GM19455 (cell line): ENCODE measurements at regions not wholly inside any gene's neighbourhood (a gene's known extent, or its start where the extent isn't known, plus 50 kb on each side); places are given as distances from the start of the nearest gene placed in this dataset.

Source experiments
- ATAC-seq: cut with Tn5 transposase; IDR thresholded peaks from one replicate; pipeline ENCODE4 v1.9.1; 2021; ENCODE audit not compliant: unreplicated experiment

GRCh38 chrX:16222151-16222550, 54.9 kb downstream of the MAGEB17 start:
- ATAC-seq = no peak

DNA sequence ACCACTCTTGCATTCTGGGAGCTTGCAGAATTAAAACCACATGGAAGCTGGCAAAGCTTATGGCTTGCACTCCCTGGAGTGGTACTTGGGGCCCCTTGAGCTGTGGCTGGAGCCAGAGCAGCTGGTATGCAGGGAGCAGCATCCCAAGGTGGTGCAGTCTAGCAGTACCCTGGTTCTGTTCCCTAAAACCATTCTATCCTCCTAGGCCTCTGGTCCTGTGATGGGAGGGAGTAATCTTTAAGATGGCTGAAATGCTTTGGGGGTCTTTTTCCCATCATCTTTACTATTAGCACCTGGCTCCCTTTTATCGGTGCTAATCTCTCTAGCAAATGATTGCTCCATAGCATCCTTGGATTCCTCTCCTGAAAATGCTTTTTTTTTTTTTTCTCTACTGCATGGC, 56.1 kb downstream of the MAGEB17 start:
- no peak for ATAC-seq

DNA sequence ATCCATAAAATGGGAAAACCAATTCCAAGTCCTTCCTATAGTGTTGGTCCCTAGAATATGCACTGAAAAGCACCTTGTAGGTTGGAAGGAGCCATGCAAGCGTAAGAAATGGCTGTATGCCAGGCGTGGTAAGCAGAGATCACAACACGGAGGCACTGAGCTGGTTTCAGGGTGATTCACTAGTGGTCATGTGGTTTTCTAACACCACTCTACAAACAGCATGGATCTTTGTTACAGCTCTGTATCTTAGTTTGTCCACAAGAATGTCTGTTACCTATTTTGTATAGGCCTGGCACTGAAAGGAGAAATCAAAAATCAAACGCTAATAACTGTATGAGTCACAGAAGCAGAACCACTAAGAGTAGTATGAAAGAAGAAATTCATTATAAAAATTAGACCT, 71.9 kb downstream of the MAGEB17 start:
- no peak for ATAC-seq

GRCh38 chrX:16240231-16240905, 73.1 kb downstream of the MAGEB17 start:
- no peak for ATAC-seq

GRCh38 chrX:16240968-16241367, 73.7 kb downstream of the MAGEB17 start:
- ATAC-seq = no peak

- ATAC-seq = no peak
Observed at GRCh38 chrX:16250296-16250695, 83.0 kb downstream of the MAGEB17 start.

DNA sequence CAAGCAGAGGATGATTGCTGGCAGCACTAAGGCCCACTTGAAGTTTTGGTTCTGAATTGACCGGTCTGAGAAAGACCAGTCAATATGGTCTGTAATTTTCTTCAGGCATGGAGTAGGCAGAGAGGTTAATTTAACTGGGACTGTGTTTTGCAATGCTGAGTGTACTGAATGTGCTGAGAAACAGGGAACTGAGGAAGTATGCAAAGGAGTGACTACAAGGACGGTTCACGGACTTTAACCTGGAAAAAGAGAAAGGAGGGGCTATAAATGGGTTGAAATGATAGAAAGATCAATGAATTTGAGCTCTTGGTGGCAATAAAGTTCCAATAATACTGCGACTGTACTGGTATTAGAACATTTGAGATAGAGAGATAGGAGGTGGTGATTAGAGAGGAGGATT, 84.5 kb downstream of the MAGEB17 start:
- ATAC-seq = no peak

DNA sequence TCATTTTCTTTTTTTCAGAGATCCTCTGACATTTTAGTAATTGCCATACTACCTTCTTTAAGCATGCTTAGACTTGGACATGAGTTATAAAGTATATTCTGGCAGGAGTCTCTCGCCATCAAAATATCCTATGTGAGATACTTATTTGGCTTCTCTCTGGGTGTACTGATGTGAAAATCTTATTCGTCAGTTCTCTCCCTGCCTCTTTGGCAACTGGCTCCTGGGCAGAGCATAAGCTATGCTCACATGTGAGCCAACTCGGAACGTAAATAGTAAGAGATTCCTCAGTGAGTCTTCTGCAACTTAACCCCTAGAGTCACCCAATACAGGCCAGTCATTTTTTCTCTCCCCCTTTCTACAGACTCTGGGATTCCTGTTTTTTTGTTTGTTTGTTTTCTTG, 91.6 kb downstream of the MAGEB17 start:
- no peak for ATAC-seq

- ATAC-seq = no peak
Observed at GRCh38 chrX:16267431-16267830, 100.2 kb downstream of the MAGEB17 start.

- no peak for ATAC-seq
Observed at GRCh38 chrX:16268206-16268605, 100.9 kb downstream of the MAGEB17 start.

DNA sequence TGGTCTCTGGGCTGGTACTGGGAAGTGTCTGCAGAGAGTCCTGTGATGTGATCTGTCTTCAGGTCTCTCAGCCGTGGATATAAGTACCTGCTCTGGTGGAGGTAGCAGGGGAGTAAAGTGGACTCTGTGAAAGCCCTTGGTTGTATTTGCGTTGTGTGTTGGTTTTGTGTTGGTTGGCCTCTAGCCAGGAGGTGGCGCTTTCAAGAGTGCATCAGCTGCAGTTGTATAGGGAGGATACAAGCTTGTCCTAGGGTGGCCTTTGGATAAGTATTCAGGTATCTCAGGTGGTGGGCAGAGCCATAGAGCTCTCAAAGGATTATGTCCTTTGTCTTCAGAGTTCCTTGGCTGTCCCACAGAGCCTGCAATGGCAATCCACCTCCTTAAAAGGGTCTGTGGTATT, 111.6 kb downstream of the MAGEB17 start:
- ATAC-seq = no peak

- no peak for ATAC-seq
Observed at GRCh38 chrX:16282209-16282608, 114.9 kb downstream of the MAGEB17 start.

DNA sequence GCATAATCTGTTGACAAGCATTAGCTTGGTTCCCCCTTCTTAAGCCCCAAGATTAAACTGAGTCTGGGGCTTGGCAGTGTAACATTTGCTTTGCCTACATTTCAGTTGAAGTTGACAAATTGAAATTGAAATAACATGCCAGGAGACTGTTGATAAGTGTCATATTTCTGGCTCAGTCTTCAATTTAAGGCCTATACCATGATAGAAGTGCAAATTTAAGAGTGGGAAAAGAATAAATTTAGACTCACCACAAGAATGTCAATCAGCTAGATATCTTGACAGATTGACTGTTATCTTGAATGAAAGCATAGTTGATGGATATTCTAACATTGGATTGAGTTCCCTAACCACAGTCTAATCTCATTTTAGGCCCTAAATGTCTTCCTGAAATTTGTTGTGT, 117.6 kb downstream of the MAGEB17 start:
- no peak for ATAC-seq

- ATAC-seq = no peak
Observed at GRCh38 chrX:16290997-16291396, 123.7 kb downstream of the MAGEB17 start.

GRCh38 chrX:16300831-16301230, 133.6 kb downstream of the MAGEB17 start:
- ATAC-seq = no peak

DNA sequence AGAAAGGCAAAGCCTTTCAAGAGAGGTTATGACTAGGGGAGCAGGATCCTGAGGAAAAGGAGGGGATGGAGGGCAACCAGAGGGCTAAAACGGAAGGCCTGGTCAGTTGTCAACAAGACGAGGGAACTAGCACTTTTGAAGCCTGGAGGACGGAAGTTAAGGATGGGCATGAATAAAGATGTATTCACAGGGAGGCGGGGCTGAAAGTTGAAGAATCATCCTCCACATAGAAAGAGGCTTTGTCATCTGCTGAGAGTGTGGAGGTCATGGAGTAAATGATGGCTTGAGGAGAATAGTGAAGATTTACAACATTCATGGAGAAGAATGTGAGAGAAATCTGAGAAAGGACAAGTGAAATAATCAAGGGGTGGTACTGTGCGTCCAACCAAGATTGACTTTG, 137.5 kb downstream of the MAGEB17 start:
- ATAC-seq = no peak

DNA sequence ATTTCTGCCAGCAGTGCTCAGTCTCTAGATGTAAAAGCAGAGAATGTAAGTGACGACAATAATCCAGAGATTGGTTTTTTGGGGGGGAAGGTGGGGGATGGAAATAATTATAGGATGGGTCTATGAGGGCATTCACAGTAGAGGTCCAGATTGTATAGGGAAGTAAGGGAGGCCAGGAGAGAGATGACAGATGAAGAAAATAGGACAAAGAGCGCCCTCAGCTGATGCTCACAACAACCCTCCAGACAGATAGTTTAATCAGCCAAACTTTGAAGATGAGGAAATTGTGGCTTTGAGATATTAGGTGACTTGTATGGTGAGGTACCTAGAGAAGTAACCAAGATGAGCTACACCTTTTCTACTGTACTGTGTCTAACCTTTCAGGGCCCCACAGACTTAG, 137.9 kb downstream of the MAGEB17 start:
- no peak for ATAC-seq

DNA sequence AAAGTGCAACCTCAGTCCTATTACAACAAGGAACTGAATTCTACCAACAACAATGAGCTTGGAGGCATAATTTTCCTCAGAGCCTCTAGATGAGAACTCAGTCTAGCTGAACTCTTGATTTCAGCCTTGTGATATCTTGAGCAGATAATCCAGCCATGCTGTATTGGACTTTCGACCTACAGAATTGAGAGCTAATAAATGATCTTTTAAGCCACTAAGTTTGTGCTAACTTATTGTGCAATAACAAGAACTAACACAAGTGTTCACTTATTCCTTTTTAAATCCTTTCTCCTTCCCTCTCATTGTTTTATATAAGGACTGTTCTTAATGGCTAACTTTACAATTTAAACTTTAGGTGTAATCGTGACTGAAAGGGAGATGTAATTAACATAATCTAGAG, 140.7 kb downstream of the MAGEB17 start:
- no peak for ATAC-seq

DNA sequence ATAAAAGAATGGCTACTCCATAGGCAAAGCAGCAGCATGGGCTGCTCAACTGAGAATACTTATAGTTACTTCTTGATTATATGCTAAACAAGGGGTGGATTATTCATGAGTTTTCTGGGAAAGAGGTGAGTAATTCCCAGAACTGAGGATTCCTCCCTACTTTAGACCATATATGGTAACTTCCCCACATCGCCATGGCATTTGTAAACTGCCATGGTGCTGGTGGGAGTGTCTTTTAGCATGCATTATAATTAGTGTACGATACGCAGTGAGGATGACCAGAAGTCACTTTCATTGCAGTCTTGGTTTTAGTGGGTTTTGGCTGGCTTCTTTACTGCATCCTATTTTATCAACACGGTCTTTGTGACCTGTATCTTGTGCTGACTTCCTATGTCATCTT, 141.5 kb downstream of the MAGEB17 start:
- ATAC-seq = no peak

- no peak for ATAC-seq
Observed at GRCh38 chrX:16310326-16310725, 143.0 kb downstream of the MAGEB17 start.

GRCh38 chrX:16311671-16312070, 144.4 kb downstream of the MAGEB17 start:
- ATAC-seq = no peak

DNA sequence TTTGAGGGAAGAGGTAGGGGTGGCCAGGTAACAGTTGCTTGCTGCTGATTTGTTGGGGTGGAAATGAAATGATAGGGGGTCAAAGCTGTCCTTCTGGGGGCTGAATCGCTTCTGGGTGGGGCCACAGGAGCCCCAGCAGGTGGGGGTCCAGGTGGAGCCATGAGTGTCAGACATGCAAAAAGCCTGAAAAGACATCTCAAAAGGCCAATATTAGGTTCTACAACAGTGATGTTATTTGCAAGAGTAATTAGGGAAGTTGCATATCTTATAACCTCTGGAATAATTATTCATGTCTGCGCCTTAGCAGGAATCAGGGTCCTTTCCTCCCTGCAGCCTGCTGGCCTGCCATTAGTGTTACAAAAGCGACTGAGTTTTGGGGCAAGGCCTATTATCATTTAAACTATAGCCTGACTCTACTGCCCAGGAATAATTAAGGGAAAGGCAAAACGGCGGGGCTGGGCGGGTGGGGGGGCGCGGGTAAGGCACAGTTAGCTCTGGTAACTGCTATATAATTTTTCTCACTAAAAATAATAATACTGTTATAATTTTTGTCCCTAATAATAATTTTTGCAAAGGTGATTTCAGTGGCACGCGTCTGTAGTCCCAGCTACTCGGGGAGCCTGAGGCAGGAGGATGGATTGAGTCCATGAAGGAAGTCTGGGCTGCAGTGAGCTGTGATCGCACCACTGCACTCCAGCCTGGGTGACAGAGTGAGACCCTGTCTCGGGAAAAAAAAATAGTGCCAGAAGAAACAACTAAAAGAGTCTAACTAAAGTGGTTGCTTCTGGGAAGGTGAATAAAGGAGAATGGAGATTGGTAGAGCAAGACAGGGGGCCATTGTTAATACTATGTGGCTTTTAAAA, 145.7 kb downstream of the MAGEB17 start:
- no peak for ATAC-seq

GRCh38 chrX:16316331-16316730, 149.1 kb downstream of the MAGEB17 start:
- ATAC-seq = no peak
